HT-29 (cell line): ENCODE measurements at regions not wholly inside any gene's neighbourhood (a gene's known extent, or its start where the extent isn't known, plus 50 kb on each side); places are given as distances from the start of the nearest gene placed in this dataset.
"Not testable (repeated sequence)": the region's sequence is repeated elsewhere in the genome, so short reads cannot be mapped to it uniquely, and the experiment has no call there.

Source experiments
- DNase-seq: peaks from one replicate; pipeline ENCODE4 v3.0.0-alpha.2; 2015; ENCODE audit warnings: low spot score

DNA sequence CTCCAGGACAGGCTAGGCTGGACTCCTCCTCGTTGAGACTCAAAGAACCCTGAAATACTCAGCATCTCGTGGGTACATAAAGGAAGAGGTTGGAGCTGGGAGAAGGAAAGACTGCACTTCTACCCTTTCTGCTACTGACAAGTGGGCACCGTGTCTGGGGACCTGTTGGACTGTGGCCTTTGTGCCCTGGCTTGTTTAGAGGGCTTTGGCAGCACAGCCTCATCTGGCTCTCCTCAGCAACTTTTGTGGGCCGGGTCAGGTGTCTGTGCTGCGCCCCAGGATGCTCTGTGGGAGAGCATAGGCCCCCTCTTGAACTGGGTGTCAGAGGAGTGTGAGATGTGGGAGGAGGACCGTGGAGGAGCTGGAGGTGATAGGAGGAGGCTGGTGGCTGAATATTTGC, 142.4 kb downstream of the FCRL5 start:
- DNase-seq = no peak

DNA sequence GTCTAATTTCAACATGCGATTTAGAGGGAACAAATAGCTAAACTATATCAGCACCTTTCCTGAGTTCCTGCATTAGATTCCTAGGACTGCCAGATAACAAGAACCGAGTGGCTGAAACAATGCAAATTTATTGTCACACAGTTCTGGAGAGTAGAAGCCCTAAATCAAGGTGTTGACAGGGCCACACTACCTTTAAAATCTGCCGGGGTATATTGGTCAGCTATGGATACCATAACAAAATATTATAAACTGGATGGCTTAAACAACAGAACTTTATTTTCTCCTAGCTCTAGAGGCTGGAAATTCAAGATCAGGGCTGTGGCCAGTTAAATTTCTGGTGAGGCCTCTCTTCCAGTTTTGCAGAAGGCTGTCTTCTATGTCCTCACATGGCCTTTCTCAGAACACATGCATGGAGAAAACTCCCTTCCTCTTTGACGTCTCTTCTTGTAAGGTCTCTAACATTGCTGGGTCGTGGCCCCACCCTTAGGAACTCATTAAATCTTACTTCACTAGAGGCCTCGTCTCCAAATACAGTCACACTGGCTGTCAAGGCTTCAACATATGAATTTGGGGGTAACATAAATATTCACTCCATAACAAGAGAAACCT, 144.3 kb downstream of the FCRL5 start:
- no peak for DNase-seq

DNA sequence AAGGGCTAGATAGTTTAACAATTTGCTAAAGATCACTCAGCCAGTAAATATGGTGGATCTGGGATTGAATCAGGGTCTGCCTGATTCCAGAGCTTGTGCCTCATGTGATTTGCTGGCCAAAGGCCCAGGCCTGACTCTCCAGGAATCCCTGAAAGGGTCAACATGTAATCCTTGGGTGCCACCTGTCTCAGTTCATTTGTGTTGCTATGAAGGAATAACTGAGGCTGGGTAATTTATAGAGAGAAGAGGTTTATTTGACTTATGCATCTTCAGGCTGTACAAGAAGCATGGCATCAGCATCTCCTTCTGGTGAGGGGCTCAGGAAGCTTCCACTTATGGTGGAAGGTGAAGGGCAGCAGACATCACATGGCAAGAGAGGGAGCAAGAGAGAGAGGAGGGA, 144.9 kb downstream of the FCRL5 start:
- no peak for DNase-seq

DNA sequence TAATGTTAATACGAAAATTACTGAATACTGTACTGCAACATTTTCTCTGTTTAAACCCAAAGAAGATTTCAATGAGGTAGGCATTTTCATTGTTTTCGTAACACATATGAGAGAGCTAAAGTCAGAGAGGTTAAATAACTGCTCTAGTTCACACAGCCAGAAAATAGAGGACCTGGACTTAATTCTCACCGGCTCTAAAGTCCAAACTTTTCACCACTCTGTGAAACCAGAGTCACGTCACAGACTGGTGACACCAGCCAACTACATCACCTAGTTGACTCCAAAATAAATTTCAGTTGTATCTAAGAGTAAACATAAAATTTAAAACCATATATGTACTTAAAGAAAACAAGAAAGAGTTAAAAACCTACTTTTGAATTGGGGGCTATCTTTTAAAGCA, 146.7 kb downstream of the FCRL5 start:
- DNase-seq = no peak

DNA sequence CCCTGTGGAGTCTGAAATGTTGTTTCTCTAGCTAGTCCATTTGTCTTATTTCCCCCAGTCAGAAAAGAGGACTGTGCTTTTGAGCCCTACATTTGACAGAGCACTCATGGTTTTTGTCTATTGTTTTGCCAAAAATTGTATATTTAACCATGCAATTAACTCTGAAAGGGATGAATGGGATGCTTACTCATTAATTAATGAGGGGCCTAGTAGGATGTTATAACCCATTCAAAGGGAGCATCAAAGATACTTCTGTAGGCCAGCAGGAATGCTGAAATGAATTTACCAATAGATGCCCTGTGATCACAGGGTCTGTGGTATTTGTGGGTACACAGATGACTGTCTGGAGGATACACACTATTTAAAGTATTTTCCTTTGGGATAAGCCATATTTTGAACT, 147.7 kb downstream of the FCRL5 start:
- no peak for DNase-seq

DNA sequence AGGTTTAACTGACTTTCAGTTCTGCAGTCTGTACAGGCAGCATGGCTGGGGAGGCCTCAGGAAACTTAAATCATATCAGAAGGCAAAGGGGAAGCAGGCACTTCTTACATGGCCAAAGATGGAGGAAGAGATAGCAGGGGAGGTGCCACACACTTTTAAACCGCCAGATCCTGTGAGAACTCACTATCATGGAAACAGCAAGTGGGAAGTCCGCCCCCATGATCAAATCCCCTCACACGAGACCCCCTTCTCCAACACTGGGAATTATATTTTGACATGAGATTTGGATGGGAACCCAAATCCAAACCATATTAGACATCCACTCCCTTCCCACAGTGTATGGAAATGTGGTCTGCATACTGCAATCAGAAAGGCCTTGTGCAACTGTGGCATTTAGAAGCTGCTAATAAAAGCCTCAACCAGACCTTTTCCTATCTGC, 148.2 kb downstream of the FCRL5 start:
- no peak for DNase-seq

DNA sequence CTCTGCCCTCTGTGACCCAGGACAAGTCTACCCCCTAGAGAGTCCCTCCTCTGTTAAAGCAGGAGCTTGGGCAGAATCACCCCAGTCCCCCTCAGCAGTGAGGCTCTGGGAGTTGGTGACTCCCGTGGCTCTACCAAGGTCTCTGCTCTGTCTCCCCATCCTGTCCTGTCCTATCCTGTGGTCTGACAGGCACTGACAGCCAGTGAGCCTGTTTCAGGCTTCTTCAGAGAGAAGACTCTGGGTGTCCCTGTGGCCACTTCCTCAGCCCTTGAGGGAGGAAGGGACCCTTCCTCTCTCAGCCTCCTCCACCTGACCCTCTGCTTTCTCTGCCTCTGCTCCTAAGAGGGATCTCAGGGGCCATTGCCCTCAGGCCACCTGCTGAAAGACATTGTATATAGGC, 148.7 kb downstream of the FCRL5 start:
- no peak for DNase-seq

DNA sequence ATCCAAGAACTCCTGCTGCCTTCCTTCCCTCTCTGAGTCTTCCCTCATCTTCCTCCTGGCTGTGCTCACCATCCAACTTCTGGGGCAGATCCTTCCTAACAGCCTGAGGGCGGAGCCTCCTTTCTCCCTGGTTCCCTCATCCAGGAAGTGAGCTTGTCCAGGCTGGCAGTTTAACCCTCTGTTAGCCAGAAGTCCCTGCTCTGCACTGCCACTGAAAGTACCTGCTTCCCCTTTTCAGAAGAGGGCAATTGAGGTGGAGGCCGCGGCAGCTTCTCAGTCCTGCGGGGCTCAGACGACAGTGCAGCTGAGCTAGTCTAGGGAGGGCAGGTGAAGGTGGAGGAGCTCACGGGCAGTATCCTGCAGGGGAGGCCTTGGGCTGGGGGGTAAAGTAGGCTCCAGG, 149.1 kb downstream of the FCRL5 start:
- peak; percentile 35 for DNase-seq

DNA sequence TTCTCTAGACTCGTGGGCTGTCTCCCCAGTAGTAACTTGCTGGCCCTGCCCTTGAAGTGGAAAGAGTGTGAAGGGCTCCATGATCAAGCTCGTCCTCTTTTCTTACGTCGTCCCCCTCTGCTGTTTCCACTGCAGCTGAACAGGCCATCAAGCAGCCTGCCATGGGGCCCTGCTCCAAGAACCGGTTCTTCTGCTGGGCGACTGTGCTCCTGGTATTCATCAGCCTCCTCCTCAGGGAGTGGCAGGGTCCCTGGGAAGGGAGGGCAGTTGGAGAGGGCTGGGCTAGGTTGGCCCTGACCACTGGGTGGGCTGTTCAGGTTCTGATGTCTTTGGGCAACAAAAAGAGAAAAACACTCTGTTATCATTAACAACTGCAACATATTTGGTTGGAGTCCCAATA, 151.5 kb downstream of the FCRL5 start:
- DNase-seq = no peak

DNA sequence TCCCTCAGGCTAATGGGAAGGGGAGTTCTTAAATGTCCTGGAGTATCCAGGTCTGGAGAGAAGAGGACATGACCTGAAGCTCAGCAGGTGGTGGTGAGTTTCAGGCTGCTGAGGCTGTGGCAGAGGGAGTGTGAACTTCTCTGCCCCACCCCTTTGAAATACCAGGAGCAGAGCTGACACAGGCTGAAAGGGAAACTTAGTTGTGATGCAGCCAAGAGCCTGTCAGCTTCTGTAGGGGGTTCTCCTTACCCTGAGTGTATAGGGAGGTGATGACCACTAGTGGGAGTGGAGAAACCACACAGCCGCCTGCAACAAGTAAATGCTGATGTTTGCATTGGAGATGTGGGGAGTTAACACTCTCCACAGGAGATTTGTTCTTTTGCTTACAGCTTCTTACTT, 152.3 kb downstream of the FCRL5 start:
- no peak for DNase-seq

DNA sequence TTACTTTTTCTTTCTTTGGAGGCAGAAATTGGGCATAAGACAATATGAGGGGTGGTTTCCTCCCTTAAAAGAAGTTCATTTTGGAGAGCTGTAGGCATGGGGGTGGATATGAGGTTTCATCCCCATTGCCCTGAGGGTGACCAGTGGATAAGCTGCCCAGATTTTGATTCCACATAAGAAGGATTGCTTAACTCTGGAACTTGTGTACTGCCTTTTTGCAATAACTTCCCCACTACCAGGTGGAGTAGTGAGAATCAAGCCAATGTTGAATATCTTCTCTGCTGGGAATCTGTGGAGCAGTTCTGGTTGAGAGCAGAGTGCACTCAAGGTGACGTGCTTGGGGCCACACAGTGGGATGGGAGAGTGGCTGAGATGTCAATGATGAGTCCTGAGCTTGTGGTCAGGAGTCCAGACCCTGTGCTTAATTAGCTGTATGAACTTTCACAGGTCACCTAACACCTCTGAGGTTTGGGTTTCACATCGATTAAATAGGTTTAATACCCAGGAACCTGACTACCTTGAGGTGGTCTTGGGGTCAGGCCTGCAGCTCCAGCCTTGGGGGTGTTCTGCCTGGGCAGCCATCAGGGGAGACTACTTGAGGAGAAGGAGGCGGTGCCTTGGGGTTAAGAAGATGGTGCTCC, 152.9 kb downstream of the FCRL5 start:
- no peak for DNase-seq

DNA sequence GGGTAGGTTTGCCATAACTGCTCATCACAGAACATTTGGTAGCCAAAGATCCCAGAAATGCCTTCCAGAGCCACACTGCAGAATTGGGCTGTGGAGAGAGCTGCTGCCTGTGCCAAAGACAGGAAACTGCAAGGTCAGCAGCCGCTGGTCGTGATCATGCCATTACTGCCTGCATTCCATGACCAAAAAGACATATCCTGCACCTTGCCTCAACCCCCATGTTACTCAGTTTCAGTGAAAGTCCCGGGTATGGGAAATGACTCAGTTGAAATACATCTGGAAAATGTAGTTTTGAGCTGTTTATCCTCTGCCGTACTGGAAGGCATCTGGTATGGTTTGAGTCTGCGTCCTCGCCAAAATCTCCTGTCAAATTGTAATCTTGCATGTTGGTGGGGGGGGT, 161.7 kb downstream of the FCRL5 start:
- no peak for DNase-seq

DNA sequence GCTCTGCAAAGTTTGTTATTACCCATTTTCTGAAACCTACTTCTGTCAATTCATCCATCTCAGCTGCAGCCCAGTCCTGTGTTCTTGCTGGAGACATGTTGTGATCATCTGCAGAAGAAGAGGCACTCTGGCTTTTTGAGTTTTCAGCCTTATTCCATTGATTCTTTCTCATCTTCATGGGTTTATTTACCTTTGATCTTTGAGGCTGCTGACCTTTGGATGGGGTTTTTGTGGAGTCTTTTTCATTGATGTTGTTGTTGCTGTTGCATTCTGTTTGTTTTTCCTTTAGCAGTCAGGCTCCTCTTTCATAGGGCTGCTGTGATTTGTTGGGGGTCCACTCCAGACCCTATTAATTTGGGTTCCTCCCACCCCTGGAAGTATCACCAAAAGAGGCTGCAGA, 164.3 kb downstream of the FCRL5 start:
- DNase-seq = no peak

DNA sequence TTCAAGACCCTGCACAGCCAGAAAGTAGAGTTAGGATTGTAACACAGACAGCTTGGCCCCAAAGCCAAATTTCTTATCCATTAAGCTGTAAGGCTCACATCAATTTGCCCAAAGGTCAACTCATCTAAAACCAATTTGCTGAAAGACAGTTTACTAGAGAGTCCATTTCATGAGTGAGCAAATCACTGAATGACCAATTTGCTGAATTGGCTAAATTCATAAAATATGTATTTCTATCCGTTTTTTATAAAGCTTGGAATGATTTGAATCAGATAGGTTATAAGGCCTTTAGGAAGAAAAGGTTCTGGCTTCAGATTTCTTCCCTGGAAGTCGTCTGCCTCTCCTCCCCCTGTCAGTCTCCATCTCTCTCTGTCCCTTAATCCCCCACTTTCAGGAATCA, 168.1 kb downstream of the FCRL5 start:
- no peak for DNase-seq

DNA sequence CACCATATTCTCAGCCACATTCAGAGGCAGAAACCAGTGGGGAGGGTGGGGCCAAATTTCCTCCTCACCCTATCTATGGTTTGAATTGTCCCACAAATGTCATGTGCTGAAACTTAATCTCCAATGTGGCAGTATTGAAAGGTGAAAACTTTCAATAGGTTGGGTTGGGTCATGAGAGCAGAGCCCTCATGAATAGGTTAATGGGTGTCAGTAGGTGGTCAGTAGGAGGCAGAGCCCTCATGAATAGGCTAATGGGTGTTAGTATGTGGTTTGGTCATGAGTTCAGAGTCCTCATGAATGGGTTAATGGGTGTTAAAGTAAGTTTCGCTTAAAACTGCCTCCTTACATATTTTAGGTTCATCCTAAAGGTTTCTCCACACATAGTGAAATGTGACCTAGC, 170.0 kb downstream of the FCRL5 start:
- no peak for DNase-seq

DNA sequence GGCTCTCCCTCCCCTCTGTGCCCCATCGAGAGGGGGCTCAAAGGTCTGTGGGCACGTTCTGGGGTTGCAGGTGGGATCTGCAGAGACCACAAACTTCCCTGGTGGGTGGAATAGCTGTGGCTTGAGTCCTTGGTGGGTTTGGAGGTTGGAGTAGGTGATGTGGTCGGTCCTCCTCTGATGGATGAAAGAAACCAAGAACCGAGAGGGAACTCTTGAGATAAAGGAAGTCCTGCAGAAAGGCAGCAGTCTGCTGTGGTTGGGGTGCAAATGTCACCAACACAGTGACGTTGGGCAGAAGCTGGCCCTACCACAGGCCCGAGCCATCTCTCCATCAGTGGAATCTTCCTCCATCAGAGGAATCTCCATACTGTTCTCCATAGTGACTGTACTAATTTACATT, 171.8 kb downstream of the FCRL5 start:
- no peak for DNase-seq

DNA sequence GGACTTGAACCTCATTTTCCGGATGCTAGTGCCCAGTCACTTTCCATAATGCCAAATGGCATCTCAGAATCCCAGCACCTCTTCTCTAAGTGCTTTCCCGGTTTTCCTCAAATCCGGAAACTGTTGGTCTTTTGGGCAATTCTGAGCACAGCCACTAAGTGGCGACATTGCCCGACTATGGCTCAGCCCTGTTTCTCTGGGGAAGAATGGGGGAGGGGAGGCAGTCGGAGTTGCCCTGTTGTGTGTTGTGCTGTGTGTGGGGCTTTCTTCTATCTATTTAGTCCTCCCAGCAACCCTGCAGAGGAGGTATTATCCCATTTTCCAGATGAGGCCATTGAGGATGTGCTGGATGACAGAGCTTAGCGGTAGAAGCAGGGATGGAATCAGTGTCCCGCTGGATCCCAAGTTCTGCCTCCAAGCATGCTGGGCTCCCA, 175.0 kb downstream of the FCRL5 start:
- peak; percentile 68 for DNase-seq

DNA sequence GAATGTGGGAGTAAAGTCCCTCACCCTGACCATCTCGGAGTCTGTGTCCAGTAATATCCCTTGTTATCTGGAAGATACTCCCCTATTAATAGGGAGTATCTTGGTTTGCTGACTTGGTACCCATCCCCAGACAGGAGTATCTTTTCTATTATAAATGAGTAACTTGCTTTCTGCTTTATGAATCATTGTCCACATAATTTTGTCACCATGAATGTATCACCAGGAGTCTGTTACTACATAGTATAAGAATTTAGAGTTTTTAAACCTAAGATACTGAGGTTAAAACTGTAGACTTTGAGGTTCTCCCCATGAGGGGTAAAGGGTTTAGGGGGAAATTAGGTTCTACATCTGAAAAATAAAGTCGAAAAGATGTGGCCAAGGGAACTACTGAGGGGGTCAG, 175.6 kb downstream of the FCRL5 start:
- DNase-seq = no peak

DNA sequence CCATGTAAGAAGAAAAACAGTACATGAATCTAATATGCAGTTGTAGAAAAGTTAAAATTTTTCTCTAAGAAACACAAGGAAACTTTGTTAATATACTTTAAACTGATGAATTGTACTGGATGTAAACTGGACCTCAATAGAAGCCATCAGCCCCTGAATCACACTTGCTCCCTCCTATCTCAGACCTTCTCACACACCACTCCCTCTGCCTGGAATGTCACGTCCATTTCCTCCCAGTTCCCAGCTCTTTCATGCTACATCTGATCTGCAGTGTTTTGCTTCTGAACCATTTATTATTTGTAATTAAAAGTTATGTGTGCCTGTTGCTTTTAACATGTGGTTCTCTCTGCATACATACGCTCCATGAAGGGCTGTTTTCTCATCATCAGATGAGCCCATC, 180.0 kb downstream of the FCRL5 start:
- DNase-seq = not testable (repeated sequence)

DNA sequence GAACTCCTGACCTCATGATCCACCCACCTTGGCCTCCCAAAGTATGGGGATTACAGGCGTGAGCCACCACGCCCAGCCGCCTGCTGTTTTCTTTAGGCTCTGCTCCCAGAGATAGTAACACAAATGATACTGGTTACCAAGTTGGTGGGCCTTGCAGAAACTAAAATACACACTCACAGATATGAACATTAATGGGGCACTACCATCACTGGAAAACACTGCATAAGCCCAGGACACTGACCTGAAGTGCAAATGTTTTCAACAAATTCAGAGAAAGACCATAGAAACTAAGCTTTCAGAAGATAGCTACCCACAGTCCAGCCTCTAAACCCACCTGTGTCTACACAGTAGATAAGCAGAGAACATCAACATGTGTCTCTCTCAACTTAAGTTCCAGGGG, 180.5 kb downstream of the FCRL5 start:
- no peak for DNase-seq

DNA sequence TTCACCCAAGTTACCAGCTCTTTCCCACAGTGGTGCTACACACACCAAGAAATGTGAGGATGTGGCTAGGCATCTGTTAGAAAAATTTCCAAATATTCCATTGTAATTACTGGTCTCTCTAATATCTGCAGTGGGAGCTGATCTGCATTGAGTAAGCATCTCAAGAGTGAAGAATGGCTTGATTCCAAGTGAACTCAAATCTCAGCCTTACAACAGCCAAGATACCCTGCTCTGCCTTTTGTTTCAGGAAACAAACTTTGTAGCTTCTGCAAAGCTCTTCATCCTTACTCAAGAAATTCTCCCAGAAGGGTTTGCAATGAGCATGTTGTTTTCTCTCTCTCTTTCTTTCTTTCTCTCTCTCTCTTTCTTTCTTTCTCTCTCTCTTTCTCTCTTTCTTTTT, 181.1 kb downstream of the FCRL5 start:
- no peak for DNase-seq

DNA sequence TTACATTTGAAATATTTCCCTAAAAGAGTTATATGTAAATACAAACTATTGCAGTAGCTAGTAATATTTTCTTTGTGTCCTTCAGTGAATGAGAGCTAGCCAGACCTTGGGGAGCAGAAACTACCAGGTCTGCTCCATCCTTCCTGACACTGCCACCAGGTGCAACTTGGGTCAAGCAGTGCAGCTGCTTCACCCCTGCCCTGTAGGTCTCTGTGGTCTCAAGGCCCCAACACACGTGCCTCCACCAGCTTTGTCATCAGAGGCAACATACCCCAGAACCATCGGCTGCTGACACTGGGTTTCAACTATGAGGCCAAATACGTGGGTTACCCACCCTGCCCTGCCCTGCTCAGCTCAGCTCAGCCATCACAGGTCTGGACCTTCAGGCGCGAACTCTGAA, 181.6 kb downstream of the FCRL5 start:
- no peak for DNase-seq

DNA sequence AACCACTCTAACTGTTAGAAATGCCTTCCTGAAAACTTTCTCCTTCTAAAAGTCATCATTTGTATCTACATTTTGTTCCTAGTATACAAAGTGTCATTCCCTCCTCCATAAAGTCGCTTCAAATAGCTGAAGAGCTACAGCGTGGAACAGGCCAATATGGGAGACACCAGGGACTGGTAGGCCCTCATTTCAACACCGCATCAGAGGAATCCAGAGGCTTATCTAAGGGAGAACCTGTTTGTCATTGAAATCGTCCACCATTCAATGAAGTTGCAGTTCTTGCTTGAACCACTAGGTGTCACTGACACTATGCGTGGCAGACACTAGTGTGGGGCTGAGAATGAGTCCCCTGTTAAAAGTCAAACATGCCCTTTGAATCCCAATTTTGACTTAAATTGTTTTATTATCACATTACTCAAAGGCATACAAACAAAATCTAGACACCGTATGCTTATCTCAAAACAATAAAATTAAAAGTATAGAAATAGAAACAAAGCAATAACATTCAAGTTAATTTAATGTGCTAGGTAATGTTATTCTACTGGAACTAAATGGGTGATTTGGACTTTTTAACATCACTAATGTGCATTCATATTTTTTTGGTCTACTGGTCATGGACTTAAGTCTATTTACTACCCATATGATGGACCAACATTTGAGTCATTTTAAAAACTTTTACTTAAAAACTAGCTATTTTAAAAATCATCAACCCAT, 182.3 kb downstream of the FCRL5 start:
- peak; percentile 88 for DNase-seq
